ENCODE measurements at regions not wholly inside any gene's neighbourhood (a gene's known extent, or its start where the extent isn't known, plus 50 kb on each side); places are given as distances from the start of the nearest gene placed in this dataset.

- TF ChIP-seq, protein P1, sequence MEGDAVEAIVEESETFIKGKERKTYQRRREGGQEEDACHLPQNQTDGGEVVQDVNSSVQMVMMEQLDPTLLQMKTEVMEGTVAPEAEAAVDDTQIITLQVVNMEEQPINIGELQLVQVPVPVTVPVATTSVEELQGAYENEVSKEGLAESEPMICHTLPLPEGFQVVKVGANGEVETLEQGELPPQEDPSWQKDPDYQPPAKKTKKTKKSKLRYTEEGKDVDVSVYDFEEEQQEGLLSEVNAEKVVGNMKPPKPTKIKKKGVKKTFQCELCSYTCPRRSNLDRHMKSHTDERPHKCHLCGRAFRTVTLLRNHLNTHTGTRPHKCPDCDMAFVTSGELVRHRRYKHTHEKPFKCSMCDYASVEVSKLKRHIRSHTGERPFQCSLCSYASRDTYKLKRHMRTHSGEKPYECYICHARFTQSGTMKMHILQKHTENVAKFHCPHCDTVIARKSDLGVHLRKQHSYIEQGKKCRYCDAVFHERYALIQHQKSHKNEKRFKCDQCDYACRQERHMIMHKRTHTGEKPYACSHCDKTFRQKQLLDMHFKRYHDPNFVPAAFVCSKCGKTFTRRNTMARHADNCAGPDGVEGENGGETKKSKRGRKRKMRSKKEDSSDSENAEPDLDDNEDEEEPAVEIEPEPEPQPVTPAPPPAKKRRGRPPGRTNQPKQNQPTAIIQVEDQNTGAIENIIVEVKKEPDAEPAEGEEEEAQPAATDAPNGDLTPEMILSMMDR (conservative IDR thresholded peaks at IDR 0.05 in 1 of 2, IDR thresholded peaks at IDR 0.05 in 1 of 2; ENCODE audit: low read depth in 1 of 2, low read length in 2 of 2) = no peak
- no peak for TF ChIP-seq EZH2 (IDR thresholded peaks at IDR 0.05; ENCODE audit: low read length, missing control alignments)
Observed at GRCh38 chrX:109140463-109140862, 341.4 kb downstream of the GUCY2F start.
